ENCODE measurements at regions not wholly inside any gene's neighbourhood (a gene's known extent, or its start where the extent isn't known, plus 50 kb on each side); places are given as distances from the start of the nearest gene placed in this dataset.

- peak overlapping the region; percentile 73 for H3K4me2 ChIP-seq (ENCODE audit: low read length)
- H3K36me3 ChIP-seq (ENCODE audit: insufficient read depth, low read length) = no peaks in the 10 kb centered on the region
- peak overlapping the region; percentile 79; the same call in 1 of the 2 replicates for H2AFZ ChIP-seq (ENCODE audit: low read length)
- H4K20me1 ChIP-seq (ENCODE audit: insufficient read depth, low read length) = no peaks in the 10 kb centered on the region
- no TSS peak for BruUV-seq (replicated peaks)
- H3K9me3 ChIP-seq (ENCODE audit: low read length) = no peaks in the 10 kb centered on the region; the same call in 1 of the 2 replicates
- intact Hi-C loops (cut with micrococcal nuclease; ENCODE audit: unreplicated experiment) = no loop called here
- peak overlapping the region; percentile 46 for H3K4me3 ChIP-seq (ENCODE audit: low read depth, low read length, poor library complexity, severe bottlenecking)
- DNase-seq (ENCODE audit: low spot score) = peak; percentile 67
- CTCF ChIA-PET (ENCODE audit: unreplicated experiment) = interaction anchor here (0.7 kb wide), 1 partner anchor 9 kb away, joined by 3 read pairs; no protein-coding TSS in a partner anchor
- TF ChIP-seq EZH2phosphoT487 (IDR thresholded peaks at IDR 0.05; ENCODE audit: borderline replicate concordance, low read depth, low read length) (no peak), CTCF (conservative IDR thresholded peaks at IDR 0.05; ENCODE audit: low read length) (peak; percentile 61)
- POLR2A ChIA-PET = interaction anchor here (1.0 to 2.3 kb wide), 2 partner anchors 37 to 40 kb away, joined by 3 to 6 read pairs; no protein-coding TSS in a partner anchor
- no peaks in the 10 kb centered on the region for H3K79me2 ChIP-seq (ENCODE audit: insufficient read depth, low read depth, low read length)
- H3K4me1 ChIP-seq (ENCODE audit: insufficient read depth, low read length, poor library complexity, severe bottlenecking) = peaks cover 24% of the 10 kb centered on the region
- peak overlapping the region; percentile 74 for H3K27ac ChIP-seq (ENCODE audit: low read depth, low read length, poor library complexity, severe bottlenecking)
- no peaks in the 10 kb centered on the region for H3K9me2 ChIP-seq (ENCODE audit: insufficient read depth, low read length)
Observed at GRCh38 chr3:6679510-6679909, 181.4 kb upstream of the GRM7 start.

- CTCF ChIA-PET (ENCODE audit: unreplicated experiment) = interaction anchor here (0.7 kb wide), 1 partner anchor 10 kb away, joined by 3 read pairs; no protein-coding TSS in a partner anchor
- intact Hi-C loops (cut with micrococcal nuclease; ENCODE audit: unreplicated experiment) = loop anchor here (1.0 kb wide), 1 partner anchor 37 kb away; no protein-coding TSS in a partner anchor
Observed at GRCh38 chr3:6680119-6680806, 180.7 kb upstream of the GRM7 start.

More at GRCh38 chr3:6680119-6680806, 180.7 kb upstream of the GRM7 start:
- no peaks in the 10 kb centered on the region for H3K79me2 ChIP-seq (ENCODE audit: insufficient read depth, low read depth, low read length)
- no TSS peak for BruUV-seq (replicated peaks)
- peak overlapping the region; percentile 46 for H3K4me3 ChIP-seq (ENCODE audit: low read depth, low read length, poor library complexity, severe bottlenecking)
- POLR2A ChIA-PET = interaction anchor here (1.0 to 2.3 kb wide), 2 partner anchors 37 to 39 kb away, joined by 3 to 6 read pairs; no protein-coding TSS in a partner anchor
- H3K9me2 ChIP-seq (ENCODE audit: insufficient read depth, low read length) = no peaks in the 10 kb centered on the region
- peak overlapping the region; percentile 74 for H3K27ac ChIP-seq (ENCODE audit: low read depth, low read length, poor library complexity, severe bottlenecking)
- H3K36me3 ChIP-seq (ENCODE audit: insufficient read depth, low read length) = no peaks in the 10 kb centered on the region
- peaks cover 28% of the 10 kb centered on the region for H3K4me1 ChIP-seq (ENCODE audit: insufficient read depth, low read length, poor library complexity, severe bottlenecking)
- H4K20me1 ChIP-seq (ENCODE audit: insufficient read depth, low read length) = no peaks in the 10 kb centered on the region
- TF ChIP-seq EZH2phosphoT487 (IDR thresholded peaks at IDR 0.05; ENCODE audit: borderline replicate concordance, low read depth, low read length) (no peak), CTCF (conservative IDR thresholded peaks at IDR 0.05; ENCODE audit: low read length) (no peak)
- peak overlapping the region; percentile 79 for H2AFZ ChIP-seq (ENCODE audit: low read length)
- peak; percentile 77 for DNase-seq (ENCODE audit: low spot score)
- peak overlapping the region; percentile 73 for H3K4me2 ChIP-seq (ENCODE audit: low read length)
- no peaks in the 10 kb centered on the region; the same call in 1 of the 2 replicates for H3K9me3 ChIP-seq (ENCODE audit: low read length)

Data from OCI-LY7 (cell line).